ENCODE measurements at regions not wholly inside any gene's neighbourhood (a gene's known extent, or its start where the extent isn't known, plus 50 kb on each side); places are given as distances from the start of the nearest gene placed in this dataset.

- TF ChIP-seq EZH2phosphoT487 (IDR thresholded peaks at IDR 0.05; ENCODE audit: borderline replicate concordance, low read depth) (no peak), MAX (IDR thresholded peaks at IDR 0.05; ENCODE audit: low read depth) (no peak), FOXJ3 (CRISPR knock-in tag; IDR thresholded peaks at IDR 0.05) (no peak), JUND (IDR thresholded peaks at IDR 0.05) (no peak), TAF1 (IDR thresholded peaks at IDR 0.05; ENCODE audit: borderline replicate concordance, low read depth, low read length) (no peak), FOXM1 (IDR thresholded peaks at IDR 0.05; ENCODE audit: low read depth) (no peak), IRF3 (IDR thresholded peaks at IDR 0.05; ENCODE audit: low read depth, low read length) (no peak), YY1 (IDR thresholded peaks at IDR 0.05; ENCODE audit: low read depth) (no peak), TEAD4 (IDR thresholded peaks at IDR 0.05; ENCODE audit: borderline replicate concordance, insufficient read depth) (no peak), PBX3 (IDR thresholded peaks at IDR 0.05) (no peak), SIN3A (IDR thresholded peaks at IDR 0.05; ENCODE audit: borderline replicate concordance, low read depth, low read length) (no peak), GATA2 (CRISPR knock-in tag; IDR thresholded peaks at IDR 0.05) (no peak), MEF2A (IDR thresholded peaks at IDR 0.05; ENCODE audit: borderline replicate concordance, low read depth) (no peak), RAD21 (IDR thresholded peaks at IDR 0.05; ENCODE audit: low read length) (no peak), TCF12 (IDR thresholded peaks at IDR 0.05) (no peak), NFIC (IDR thresholded peaks at IDR 0.05; ENCODE audit: borderline replicate concordance) (no peak), NRF1 (IDR thresholded peaks at IDR 0.05; ENCODE audit: low read depth, low read length) (no peak), CHD2 (IDR thresholded peaks at IDR 0.05; ENCODE audit: low read length, partially characterized antibody) (no peak), CTCF (IDR thresholded peaks at IDR 0.05) (no peak), RCOR1 (IDR thresholded peaks at IDR 0.05; ENCODE audit: low read length) (no peak)
- no peak overlapping the region for H3K4me3 ChIP-seq (ENCODE audit: low read depth in 2 of 2, low read length in 1 of 2)
- CTCF ChIA-PET, result no interaction called here
- H2AFZ ChIP-seq (ENCODE audit: low read depth), result no peak overlapping the region
- no peaks in the 10 kb centered on the region for H3K79me2 ChIP-seq (ENCODE audit: insufficient read depth)
- POLR2A ChIA-PET, result no interaction called here
- no peaks in the 10 kb centered on the region for H3K27me3 ChIP-seq (ENCODE audit: insufficient read depth)
- no peaks in the 10 kb centered on the region for H4K20me1 ChIP-seq (ENCODE audit: insufficient read depth)
- H3K27ac ChIP-seq (ENCODE audit: low read depth in 2 of 2, low read length in 1 of 2), result no peak overlapping the region
- DNase-seq, result no peak
- no peaks in the 10 kb centered on the region for H3K4me1 ChIP-seq (ENCODE audit: control insufficient read depth in 1 of 2, insufficient read depth in 2 of 2, low read depth in 1 of 2, low read length in 1 of 2)
- H3K9me3 ChIP-seq, result no peaks in the 10 kb centered on the region
- H3F3A ChIP-seq (replicated peaks; ENCODE audit: insufficient read depth), result no peaks in the 10 kb centered on the region
- H3K9me2 ChIP-seq, result no peaks in the 10 kb centered on the region
- no peak overlapping the region for H3K4me2 ChIP-seq
- H3K36me3 ChIP-seq (replicated peaks in 1 of 2; ENCODE audit: control insufficient read depth in 1 of 2, insufficient read depth in 2 of 2, low read length in 1 of 2), result no peaks in the 10 kb centered on the region
- no peak overlapping the region for H3K9ac ChIP-seq
These were observed 862.9 kb upstream of the NXPH2 start for GRCh38 chr2:139643139-139643538.

All from SK-N-SH (cell line).